Neural cell (in vitro differentiated cells): ENCODE measurements at regions not wholly inside any gene's neighbourhood (a gene's known extent, or its start where the extent isn't known, plus 50 kb on each side); places are given as distances from the start of the nearest gene placed in this dataset.

Source experiments
- H2AFZ ChIP-seq: fragments of 200-600, 300-800 bp; sonication (generic), shearing (Covaris generic); 2 replicates; pipeline ENCODE4 v1.6.0; 2014; ENCODE audit warnings: low read depth, mild to moderate bottlenecking, antibody characterized with exemption, low read length, moderate library complexity
- H3F3A ChIP-seq: fragments of 200-600 bp; shearing (Covaris generic); 2 replicates; pipeline ENCODE4 v1.6.1; 2016; ENCODE audit warnings: mild to moderate bottlenecking, moderate library complexity, mixed read lengths, antibody characterized with exemption, low read length; ENCODE audit not compliant: insufficient read depth, poor library complexity, severe bottlenecking
- H3K27ac ChIP-seq: fragments of 200-600, 300-800 bp; sonication (generic), shearing (Covaris generic); 2 replicates; pipeline ENCODE4 v1.5.1; 2014; ENCODE audit warnings: mild to moderate bottlenecking, low read length, moderate library complexity
- H3K27me3 ChIP-seq: fragments of 300-800, 200-600 bp; sonication (generic), shearing (Covaris generic); 2 replicates; pipeline ENCODE4 v1.6.0; 2014; ENCODE audit warnings: mild to moderate bottlenecking, low read depth, low read length, moderate library complexity; ENCODE audit not compliant: insufficient read depth
- H3K36me3 ChIP-seq: fragments of 300-800, 200-600 bp; sonication (generic), shearing (Covaris generic); 2 replicates; pipeline ENCODE4 v1.5.1; 2014; ENCODE audit warnings: mild to moderate bottlenecking, antibody characterized with exemption, low read length, moderate library complexity; ENCODE audit not compliant: insufficient read depth
- H3K4me2 ChIP-seq: fragments of 300-800, 200-600 bp; sonication (generic), shearing (Covaris generic); 2 replicates; pipeline ENCODE4 v1.6.0; 2014; ENCODE audit warnings: mild to moderate bottlenecking, low read length
- H3K4me3 ChIP-seq: fragments of 300-800, 200-600 bp; sonication (generic), shearing (Covaris generic); 2 replicates; pipeline ENCODE4 v1.5.1; 2014; ENCODE audit warnings: mild to moderate bottlenecking, low read length, moderate library complexity
- H3K79me2 ChIP-seq: fragments of 200-600 bp; shearing (Covaris generic); replicated peaks from 2 replicates; pipeline ENCODE4 v1.6.0; 2014; ENCODE audit warnings: mild to moderate bottlenecking, low read length, moderate library complexity; ENCODE audit not compliant: insufficient read depth
- H3K9ac ChIP-seq: fragments of 300-800, 200-600 bp; sonication (generic), shearing (Covaris generic); 2 replicates; pipeline ENCODE4 v1.6.1; 2016; ENCODE audit warnings: mild to moderate bottlenecking, low read length, mixed read lengths
- H3K9me2 ChIP-seq: fragments of 200-600 bp; shearing (Covaris generic); 2 replicates; pipeline ENCODE4 v1.6.1; 2016; ENCODE audit warnings: mild to moderate bottlenecking, low read length, mixed read lengths; ENCODE audit not compliant: insufficient read depth
- H3K9me3 ChIP-seq: fragments of 200-600, 300-800 bp; sonication (generic), shearing (Covaris generic); 2 replicates; pipeline ENCODE4 v1.6.1; 2016; ENCODE audit warnings: mild to moderate bottlenecking, mixed run types, low read length, moderate library complexity, mixed read lengths
- H4K20me1 ChIP-seq: fragments of 200-600 bp; shearing (Covaris generic); 2 replicates; pipeline ENCODE4 v1.6.1; 2016; ENCODE audit warnings: mild to moderate bottlenecking, mixed run types; ENCODE audit not compliant: insufficient read depth
- EP300 ChIP-seq: fragments of 450-650 bp; conservative IDR thresholded peaks from 2 replicates; pipeline ENCODE4 v1.6.1; 2014; ENCODE audit warnings: antibody characterized with exemption, mild to moderate bottlenecking, moderate library complexity; ENCODE audit not compliant: poor library complexity, severe bottlenecking
- EZH2 ChIP-seq: fragments of 200-600, 300-800 bp; shearing (Covaris generic), sonication (generic); IDR thresholded peaks from 2 replicates; pipeline ENCODE4 v1.6.1; 2014; ENCODE audit warnings: antibody characterized with exemption, low read length, borderline replicate concordance, mild to moderate bottlenecking; ENCODE audit not compliant: insufficient read depth, poor library complexity, severe bottlenecking
- MXI1 ChIP-seq: fragments of 450-650 bp; conservative IDR thresholded peaks from 2 replicates; pipeline ENCODE4 v1.6.1; 2014; ENCODE audit warnings: antibody characterized with exemption, mild to moderate bottlenecking; ENCODE audit not compliant: poor library complexity, severe bottlenecking
- POLR2AphosphoS5 ChIP-seq: IDR thresholded peaks from 2 replicates; pipeline ENCODE4 v1.6.1; 2012
- RAD21 ChIP-seq: fragments of 450-650 bp; conservative IDR thresholded peaks from 2 replicates; pipeline ENCODE4 v1.6.1; 2014; ENCODE audit warnings: antibody characterized with exemption, mild to moderate bottlenecking, moderate library complexity
- SMC3 ChIP-seq: fragments of 450-650 bp; conservative IDR thresholded peaks from 2 replicates; pipeline ENCODE4 v1.6.1; 2014; ENCODE audit warnings: antibody characterized with exemption, mild to moderate bottlenecking, moderate library complexity; ENCODE audit not compliant: poor library complexity
- TAF1 ChIP-seq: IDR thresholded peaks from 2 replicates; pipeline ENCODE4 v1.6.1; 2012; ENCODE audit warnings: low read depth
- TF ChIP-seq, protein P1 (sequence below): IDR thresholded peaks from 2 replicates; pipeline ENCODE4 v1.6.1; 2012; ENCODE audit warnings: borderline replicate concordance
- TF ChIP-seq, protein P2 (sequence below): fragments of 450-650 bp; IDR thresholded peaks from 2 replicates; pipeline ENCODE4 v1.5.1; 2014; ENCODE audit warnings: antibody characterized with exemption, mild to moderate bottlenecking, moderate library complexity; ENCODE audit not compliant: poor library complexity, severe bottlenecking

DNA sequence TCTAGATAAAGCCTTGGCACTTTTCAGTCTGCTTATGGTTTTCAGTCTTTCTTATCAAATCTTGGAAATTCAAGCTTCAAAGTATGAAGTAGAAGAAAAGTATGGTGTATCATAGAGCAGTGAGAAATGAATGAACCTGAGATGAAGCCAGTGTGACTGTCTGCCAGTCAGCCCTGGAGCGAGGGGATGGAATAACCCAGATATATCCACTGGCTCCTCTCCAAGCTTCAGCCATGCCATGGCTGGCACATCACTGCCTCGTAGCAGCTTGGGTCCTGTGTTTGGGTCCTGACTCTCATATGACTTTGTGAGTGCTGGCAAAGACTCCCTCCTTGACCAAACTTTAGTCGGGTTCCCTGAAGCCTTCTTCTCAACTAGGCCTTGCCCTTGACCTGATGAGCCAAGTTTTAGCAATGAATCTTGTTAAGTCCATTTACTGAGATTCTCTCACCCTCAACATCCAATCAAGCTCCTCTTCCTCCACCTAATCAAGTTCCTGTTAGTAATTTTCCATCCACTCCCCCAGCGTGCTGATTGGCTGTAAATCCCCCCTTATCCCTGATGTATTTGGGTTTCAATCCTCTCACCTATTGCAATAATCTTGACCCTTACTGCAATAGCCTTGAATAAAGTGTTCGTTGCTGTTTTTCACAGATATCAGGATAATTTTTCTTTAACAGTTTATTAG lies 62.5 kb upstream of the PRDX6 start:
- no peaks in the 10 kb centered on the region for H3F3A ChIP-seq

DNA sequence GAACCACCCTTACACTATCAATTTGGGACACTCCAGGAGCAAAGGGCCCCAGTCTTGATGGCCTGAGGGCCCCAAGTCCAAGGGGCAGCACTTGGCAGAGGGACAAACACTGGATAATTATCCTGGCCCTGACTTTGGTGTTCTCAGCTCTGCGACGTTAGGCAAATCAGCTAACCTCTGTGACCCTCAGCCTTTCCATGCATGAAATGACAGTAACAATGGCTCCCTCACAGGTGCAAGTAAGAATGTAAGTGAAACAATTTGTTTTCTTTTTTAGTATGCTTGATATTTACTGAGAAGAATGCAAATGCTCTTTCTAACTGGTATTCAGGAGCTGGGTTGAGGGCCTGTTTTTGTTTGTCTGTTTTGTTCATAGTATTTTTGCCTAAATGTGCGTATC lies 61.6 kb upstream of the PRDX6 start:
- Histone ChIP-seq H3K36me3 (no peaks in the 10 kb centered on the region), H3K79me2 (no peaks in the 10 kb centered on the region), H3K4me2 (no peak overlapping the region), H3K9me2 (no peaks in the 10 kb centered on the region), H4K20me1 (no peaks in the 10 kb centered on the region), H3K9ac (no peak overlapping the region), H3K4me3 (no peak overlapping the region), H2AFZ (no peak overlapping the region), H3K27me3 (no peaks in the 10 kb centered on the region), H3F3A (no peaks in the 10 kb centered on the region), H3K9me3 (no peaks in the 10 kb centered on the region), H3K27ac (no peak overlapping the region)
- TF ChIP-seq TAF1 (no peak), POLR2AphosphoS5 (no peak), EZH2 (no peak), MXI1 (no peak), EP300 (no peak), SMC3 (no peak), RAD21 (no peak)
- TF ChIP-seq, protein P1, sequence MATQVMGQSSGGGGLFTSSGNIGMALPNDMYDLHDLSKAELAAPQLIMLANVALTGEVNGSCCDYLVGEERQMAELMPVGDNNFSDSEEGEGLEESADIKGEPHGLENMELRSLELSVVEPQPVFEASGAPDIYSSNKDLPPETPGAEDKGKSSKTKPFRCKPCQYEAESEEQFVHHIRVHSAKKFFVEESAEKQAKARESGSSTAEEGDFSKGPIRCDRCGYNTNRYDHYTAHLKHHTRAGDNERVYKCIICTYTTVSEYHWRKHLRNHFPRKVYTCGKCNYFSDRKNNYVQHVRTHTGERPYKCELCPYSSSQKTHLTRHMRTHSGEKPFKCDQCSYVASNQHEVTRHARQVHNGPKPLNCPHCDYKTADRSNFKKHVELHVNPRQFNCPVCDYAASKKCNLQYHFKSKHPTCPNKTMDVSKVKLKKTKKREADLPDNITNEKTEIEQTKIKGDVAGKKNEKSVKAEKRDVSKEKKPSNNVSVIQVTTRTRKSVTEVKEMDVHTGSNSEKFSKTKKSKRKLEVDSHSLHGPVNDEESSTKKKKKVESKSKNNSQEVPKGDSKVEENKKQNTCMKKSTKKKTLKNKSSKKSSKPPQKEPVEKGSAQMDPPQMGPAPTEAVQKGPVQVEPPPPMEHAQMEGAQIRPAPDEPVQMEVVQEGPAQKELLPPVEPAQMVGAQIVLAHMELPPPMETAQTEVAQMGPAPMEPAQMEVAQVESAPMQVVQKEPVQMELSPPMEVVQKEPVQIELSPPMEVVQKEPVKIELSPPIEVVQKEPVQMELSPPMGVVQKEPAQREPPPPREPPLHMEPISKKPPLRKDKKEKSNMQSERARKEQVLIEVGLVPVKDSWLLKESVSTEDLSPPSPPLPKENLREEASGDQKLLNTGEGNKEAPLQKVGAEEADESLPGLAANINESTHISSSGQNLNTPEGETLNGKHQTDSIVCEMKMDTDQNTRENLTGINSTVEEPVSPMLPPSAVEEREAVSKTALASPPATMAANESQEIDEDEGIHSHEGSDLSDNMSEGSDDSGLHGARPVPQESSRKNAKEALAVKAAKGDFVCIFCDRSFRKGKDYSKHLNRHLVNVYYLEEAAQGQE: no peak
- TF ChIP-seq, protein P2, sequence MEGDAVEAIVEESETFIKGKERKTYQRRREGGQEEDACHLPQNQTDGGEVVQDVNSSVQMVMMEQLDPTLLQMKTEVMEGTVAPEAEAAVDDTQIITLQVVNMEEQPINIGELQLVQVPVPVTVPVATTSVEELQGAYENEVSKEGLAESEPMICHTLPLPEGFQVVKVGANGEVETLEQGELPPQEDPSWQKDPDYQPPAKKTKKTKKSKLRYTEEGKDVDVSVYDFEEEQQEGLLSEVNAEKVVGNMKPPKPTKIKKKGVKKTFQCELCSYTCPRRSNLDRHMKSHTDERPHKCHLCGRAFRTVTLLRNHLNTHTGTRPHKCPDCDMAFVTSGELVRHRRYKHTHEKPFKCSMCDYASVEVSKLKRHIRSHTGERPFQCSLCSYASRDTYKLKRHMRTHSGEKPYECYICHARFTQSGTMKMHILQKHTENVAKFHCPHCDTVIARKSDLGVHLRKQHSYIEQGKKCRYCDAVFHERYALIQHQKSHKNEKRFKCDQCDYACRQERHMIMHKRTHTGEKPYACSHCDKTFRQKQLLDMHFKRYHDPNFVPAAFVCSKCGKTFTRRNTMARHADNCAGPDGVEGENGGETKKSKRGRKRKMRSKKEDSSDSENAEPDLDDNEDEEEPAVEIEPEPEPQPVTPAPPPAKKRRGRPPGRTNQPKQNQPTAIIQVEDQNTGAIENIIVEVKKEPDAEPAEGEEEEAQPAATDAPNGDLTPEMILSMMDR: no peak

More for the DNA sequence above, 62.5 kb upstream of the PRDX6 start:
- no peaks in the 10 kb centered on the region for H3K9me2 ChIP-seq
- TF ChIP-seq EZH2: no peak
- TF ChIP-seq, protein P2: no peak
- no peak for TF ChIP-seq MXI1
- TF ChIP-seq, protein P1: no peak
- no peak for TF ChIP-seq POLR2AphosphoS5
- no peak for TF ChIP-seq RAD21
- no peak for TF ChIP-seq TAF1
- no peak for TF ChIP-seq EP300
- no peak for TF ChIP-seq SMC3
- H3K9ac ChIP-seq: no peak overlapping the region
- H3K79me2 ChIP-seq: no peaks in the 10 kb centered on the region
- H3K36me3 ChIP-seq: no peaks in the 10 kb centered on the region
- no peaks in the 10 kb centered on the region for H4K20me1 ChIP-seq
- H3K9me3 ChIP-seq: no peaks in the 10 kb centered on the region
- no peaks in the 10 kb centered on the region for H3K27me3 ChIP-seq
- H2AFZ ChIP-seq: no peak overlapping the region
- no peak overlapping the region for H3K4me2 ChIP-seq
- H3K27ac ChIP-seq: no peak overlapping the region
- no peak overlapping the region for H3K4me3 ChIP-seq
